A549 (cell line): ENCODE measurements at regions not wholly inside any gene's neighbourhood (a gene's known extent, or its start where the extent isn't known, plus 50 kb on each side); places are given as distances from the start of the nearest gene placed in this dataset.

Experiments used
- ATAC-seq, 2 experiments: fragments of 200-7000 bp in 1 of 2; fragments of >200 bp in 1 of 2; cut with Nextera tagmentation in 1 of 2; cut with Tn5 transposase in 1 of 2; 3 replicates each; pipeline versions ENCODE4 v1.8.0 to v1.9.1; 2018 to 2020; ENCODE audit warnings: mild to moderate bottlenecking in 1 of 2, moderate library complexity in 1 of 2
- CTCF ChIA-PET: fragments of 300-600 bp; sonication (Branson Sonifier 250); formaldehyde crosslinking; extraction: SDS; loops from one replicate; lab custom pipeline; 2021; ENCODE audit warnings: antibody characterized with exemption, inconsistent platforms; lab: Yijun Ruan, JAX
- POLR2A ChIA-PET: fragments of 350-600 bp; formaldehyde crosslinking; extraction: SDS; loops from one replicate; lab custom pipeline; 2021; ENCODE audit warnings: antibody characterized with exemption, inconsistent platforms; lab: Yijun Ruan, JAX
- DNase-seq, 2 experiments: peaks; one replicate each; pipeline versions ENCODE4 v3.0.0 to v3.0.0-alpha.2; 2011 to 2016; ENCODE audit warnings: low read depth in 1 of 2, low spot score in 1 of 2
- FAIRE-seq: peaks from 2 replicates; lab custom pipeline; 2011; peaks lifted over from hg19 to GRCh38; lab: Jason Lieb, UNC
- H3K27ac ChIP-seq, 2 experiments: fragments of >200 bp; sonication (Bioruptor Twin); formaldehyde crosslinking; 3 replicates each; pipeline ENCODE4 v1.5.1; 2016 to 2017
- H3K4me1 ChIP-seq: fragments of >200 bp; sonication (Bioruptor Twin); formaldehyde crosslinking; 3 replicates; pipeline ENCODE4 v1.6.1; 2016
- H3K4me2 ChIP-seq: fragments of >200 bp; sonication (Bioruptor Twin); formaldehyde crosslinking; 3 replicates; pipeline ENCODE4 v1.6.1; 2016
- H3K4me3 ChIP-seq: fragments of >200 bp; sonication (Bioruptor Twin); formaldehyde crosslinking; 3 replicates; pipeline ENCODE4 v1.5.1; 2016
- H3K9me3 ChIP-seq: fragments of >200 bp; sonication (Bioruptor Twin); formaldehyde crosslinking; 3 replicates; pipeline ENCODE4 v1.6.1; 2016
- BHLHE40 ChIP-seq: IDR thresholded peaks from 2 replicates; pipeline ENCODE4 v1.6.1; 2012; ENCODE audit warnings: low read depth, low read length, inconsistent platforms
- CHD2 ChIP-seq: fragments of 150-350 bp; IDR thresholded peaks from 2 replicates; pipeline ENCODE4 v1.6.1; 2014; ENCODE audit warnings: low read length; ENCODE audit not compliant: partially characterized antibody
- CTCF ChIP-seq: fragments of >200 bp; sonication (Bioruptor Twin); formaldehyde crosslinking; IDR thresholded peaks from 3 replicates; pipeline ENCODE4 v1.5.1; 2016
- E2F6 ChIP-seq: IDR thresholded peaks from 2 replicates; pipeline ENCODE4 v1.6.1; 2012; ENCODE audit warnings: low read depth, borderline replicate concordance
- ELK1 ChIP-seq: fragments of 150-350 bp; IDR thresholded peaks from 2 replicates; pipeline ENCODE4 v1.6.1; 2014; ENCODE audit warnings: low read depth, mild to moderate bottlenecking, low read length
- FOSL2 ChIP-seq, 2 experiments: fragments of 450-650 bp in 1 of 2; fragments of >200 bp in 1 of 2; sonication (Bioruptor Twin) in 1 of 2; formaldehyde crosslinking; IDR thresholded peaks; 2 replicates each; pipeline versions ENCODE4 v1.5.0 to v1.6.1; 2016 to 2020; ENCODE audit warnings: mild to moderate bottlenecking in 1 of 2, moderate library complexity in 1 of 2
- HOXA7 ChIP-seq: fragments of 250-450 bp; sonication (Bioruptor Pico); IDR thresholded peaks from 2 replicates; pipeline ENCODE4 v1.5.0; 2020; ENCODE audit warnings: mild to moderate bottlenecking, moderate library complexity
- HOXB5 ChIP-seq: fragments of 250-450 bp; sonication (Bioruptor Pico); IDR thresholded peaks from 2 replicates; pipeline ENCODE4 v1.5.0; 2020; ENCODE audit warnings: mild to moderate bottlenecking, moderate library complexity
- KDM5A ChIP-seq: fragments of 200-600 bp; sonication (generic); IDR thresholded peaks from 2 replicates; pipeline ENCODE4 v1.6.1; 2016; ENCODE audit warnings: antibody characterized with exemption, mild to moderate bottlenecking
- MAFK ChIP-seq: fragments of 450-650 bp; IDR thresholded peaks from 2 replicates; pipeline ENCODE4 v1.6.1; 2014; ENCODE audit not compliant: partially characterized antibody
- MYC ChIP-seq: IDR thresholded peaks from 2 replicates; pipeline ENCODE4 v1.6.1; 2012; ENCODE audit warnings: mild to moderate bottlenecking, inconsistent platforms, low read length, improper control_type of control experiment, borderline replicate concordance
- NR3C1 ChIP-seq: fragments of >200 bp; sonication (Bioruptor Twin); formaldehyde crosslinking; IDR thresholded peaks from 3 replicates; pipeline ENCODE4 v1.6.1; 2017
- PBX3 ChIP-seq: IDR thresholded peaks from 2 replicates; pipeline ENCODE4 v1.6.1; 2012
- POLR2A ChIP-seq: IDR thresholded peaks from 2 replicates; pipeline ENCODE4 v1.6.1; 2012; ENCODE audit warnings: mild to moderate bottlenecking, low read length
- RAD21 ChIP-seq, 2 experiments: fragments of >200 bp in 1 of 2; sonication (Bioruptor Twin) in 1 of 2; formaldehyde crosslinking in 1 of 2; IDR thresholded peaks in 1 of 2; conservative IDR thresholded peaks in 1 of 2; 2 replicates in 1 of 2; 3 replicates in 1 of 2; pipeline ENCODE4 v1.6.1; 2012 to 2018; ENCODE audit warnings: inconsistent platforms in 1 of 2
- RFX5 ChIP-seq: fragments of 450-650 bp; IDR thresholded peaks from 2 replicates; pipeline ENCODE4 v1.7.1; 2014; ENCODE audit warnings: antibody characterized with exemption, mild to moderate bottlenecking, moderate library complexity
- SREBF2 ChIP-seq: fragments of 450-650 bp; IDR thresholded peaks from 2 replicates; pipeline ENCODE4 v1.6.1; 2014; ENCODE audit warnings: mild to moderate bottlenecking, moderate library complexity
- TFCP2L1 ChIP-seq: fragments of 250-450 bp; sonication (Bioruptor Pico); IDR thresholded peaks from 2 replicates; pipeline ENCODE4 v1.5.0; 2021; ENCODE audit warnings: mild to moderate bottlenecking
- USF2 ChIP-seq: fragments of 450-650 bp; IDR thresholded peaks from 2 replicates; pipeline ENCODE4 v1.6.1; 2014; ENCODE audit warnings: antibody characterized with exemption
- ZFP36 ChIP-seq: fragments of 450-650 bp; IDR thresholded peaks from 2 replicates; pipeline ENCODE4 v1.6.1; 2014; ENCODE audit warnings: borderline replicate concordance; ENCODE audit not compliant: partially characterized antibody
- WGBS: methylation state at CpG from one replicate; pipeline ENCODE4 v1.1.6; 2017; ENCODE audit errors: missing lambda C conversion rate; 5-methylcytosine and 5-hydroxymethylcytosine counted together
- TF ChIP-seq, protein P1 (sequence below): fragments of >200 bp; sonication (Bioruptor Twin); formaldehyde crosslinking; IDR thresholded peaks from 2 replicates; pipeline ENCODE4 v1.6.1; 2016

GRCh38 chr12:91414636-91415035, 232.0 kb upstream of the DCN start:
- ChIA-PET CTCF (interaction anchor here (1.5 kb wide), 1 partner anchor 33 kb away, joined by 5 read pairs; no protein-coding TSS in a partner anchor), POLR2A (no interaction called here)
- no peak overlapping the region for H3K4me3 ChIP-seq
- no peak overlapping the region for H3K27ac ChIP-seq
- peak; percentile 98 for TF ChIP-seq MAFK
- TF ChIP-seq E2F6, result no peak
- no peak for TF ChIP-seq SREBF2
- TF ChIP-seq RFX5, result no peak
- TF ChIP-seq RAD21 (conservative IDR thresholded peaks at IDR 0.05 in 1 of 2, IDR thresholded peaks at IDR 0.05 in 1 of 2), result no peak
- TF ChIP-seq PBX3, result no peak
- no peaks in the 10 kb centered on the region for H3K9me3 ChIP-seq
- peaks cover 6% of the 10 kb centered on the region; the same call in 1 of the 3 replicates for H3K4me1 ChIP-seq
- no peak for DNase-seq
- H3K4me2 ChIP-seq, result no peak overlapping the region
- ATAC-seq, result no peak
- FAIRE-seq, result no peak

DNA sequence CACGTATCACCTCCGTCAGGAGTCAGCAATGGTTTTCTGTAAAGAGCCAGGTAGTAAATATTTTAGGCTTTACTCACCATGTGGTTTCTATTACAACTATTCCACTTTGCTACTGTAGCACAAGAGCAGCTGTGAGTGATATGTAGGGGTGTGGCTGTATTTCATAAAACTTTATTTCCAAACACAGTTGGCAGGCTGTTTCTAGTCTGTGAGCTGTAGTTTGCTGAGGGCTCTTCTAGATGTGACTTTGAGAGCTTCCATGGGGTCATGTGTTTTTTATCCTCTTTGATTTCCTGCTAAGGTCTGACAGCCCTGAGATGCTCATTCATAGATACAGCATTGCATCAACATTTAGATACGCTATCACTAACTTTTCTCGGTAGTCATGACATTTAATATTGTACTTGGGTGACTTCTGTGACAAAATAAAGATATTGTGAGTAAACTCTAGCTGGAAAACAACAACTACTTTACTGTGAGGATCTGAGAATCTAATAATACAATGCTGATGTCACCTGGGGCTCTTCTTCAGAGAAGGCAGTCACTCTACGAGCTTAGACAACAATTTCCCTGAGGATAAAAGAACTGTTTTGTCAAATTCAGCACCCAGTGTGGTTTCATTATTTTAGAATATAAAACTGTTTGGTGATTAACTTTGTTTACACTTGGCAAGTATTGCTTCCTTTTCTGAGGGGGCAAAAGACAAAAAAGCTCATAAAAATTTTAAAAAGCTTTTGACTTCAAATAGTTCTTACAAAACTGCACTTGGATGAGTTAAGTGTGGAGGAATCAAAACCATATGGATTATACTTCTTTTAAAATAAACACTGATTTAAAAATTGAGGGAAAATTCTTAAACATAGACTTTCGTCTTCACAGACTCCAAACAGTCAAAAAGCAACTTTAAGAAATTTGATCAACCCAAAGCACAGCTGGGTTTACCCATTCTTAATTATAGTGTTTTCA, 231.2 kb upstream of the DCN start:
- WGBS, result 55% methylated on average over 6 of the region's 6 CpGs
- peak; percentile 28 to 30; a peak in 1 of 6 replicates for ATAC-seq
- no peak overlapping the region for H3K4me2 ChIP-seq
- no peak overlapping the region for H3K4me3 ChIP-seq
- ChIA-PET POLR2A (interaction anchor here (1.1 kb wide), 1 partner anchor 731 kb away, joined by 3 read pairs; no protein-coding TSS in a partner anchor), CTCF (interaction anchor here (1.3 to 1.5 kb wide), 2 partner anchors 31 to 32 kb away, joined by 4 to 5 read pairs; no protein-coding TSS in a partner anchor)
- no peaks in the 10 kb centered on the region for H3K9me3 ChIP-seq
- TF ChIP-seq, protein P1, sequence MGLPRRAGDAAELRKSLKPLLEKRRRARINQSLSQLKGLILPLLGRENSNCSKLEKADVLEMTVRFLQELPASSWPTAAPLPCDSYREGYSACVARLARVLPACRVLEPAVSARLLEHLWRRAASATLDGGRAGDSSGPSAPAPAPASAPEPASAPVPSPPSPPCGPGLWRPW, result no peak
- TF ChIP-seq ZFP36, result no peak
- no peak for TF ChIP-seq SREBF2
- TF ChIP-seq BHLHE40, result no peak
- TF ChIP-seq, all 56 proteins: peak for 0
- no peak overlapping the region for H3K27ac ChIP-seq
- peak in 1 of 2 experiments; percentile 31 for DNase-seq
- FAIRE-seq, result no peak
- H3K4me1 ChIP-seq, result peaks cover 6% of the 10 kb centered on the region; the same call in 1 of the 3 replicates

DNA sequence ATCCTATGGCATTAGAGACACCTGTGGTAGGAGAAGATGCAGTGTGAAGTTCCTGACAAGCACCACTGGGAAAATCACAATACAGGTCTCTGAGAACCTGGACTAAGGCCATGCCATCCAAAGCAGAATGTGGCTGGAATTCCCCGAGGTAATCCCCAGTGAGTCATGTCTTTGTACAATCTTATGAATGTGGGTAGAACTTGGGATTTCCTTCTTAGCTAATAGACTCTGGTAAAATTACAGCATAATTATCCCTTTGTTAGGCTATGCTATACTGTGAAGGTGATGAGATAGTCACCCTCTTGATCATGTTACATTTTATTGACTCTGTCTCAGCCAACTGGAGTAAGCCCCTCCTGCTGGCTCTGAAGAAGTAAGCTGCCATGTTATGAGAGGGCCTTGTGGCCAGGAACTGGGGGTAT, 224.3 kb upstream of the DCN start:
- peak overlapping the region in 1 of 2 experiments; percentile 28; a peak in 1 of 6 replicates for H3K27ac ChIP-seq
- H3K9me3 ChIP-seq, result no peaks in the 10 kb centered on the region
- CTCF ChIA-PET, result interaction anchor here (3.1 kb wide), 1 partner anchor 25 kb away, joined by 14 read pairs; no protein-coding TSS in a partner anchor
- H3K4me3 ChIP-seq, result no peak overlapping the region
- 0 out of 3 replicates have a peak overlapping the region, but pooled peaks have one; percentile 15 for H3K4me2 ChIP-seq
- 7% methylated on average over 1 of the region's 1 CpG for WGBS
- TF ChIP-seq FOSL2 (IDR thresholded peaks at IDR 0.05) (no peak), FOSL2 (CRISPR knock-in tag; IDR thresholded peaks at IDR 0.05) (peak; percentile 62), ELK1 (no peak)
- peak; percentile 85 to 86 for ATAC-seq
- DNase-seq, result peak; percentile 20 to 69
- POLR2A ChIA-PET, result no interaction called here
- H3K4me1 ChIP-seq, result peaks cover 6% of the 10 kb centered on the region; the same call in 2 of the 3 replicates
- FAIRE-seq, result no peak

- Histone ChIP-seq H3K4me2 (no peak overlapping the region), H3K9me3 (no peaks in the 10 kb centered on the region), H3K4me3 (no peak overlapping the region), H3K27ac (no peak overlapping the region), H3K4me1 (peaks cover 6% of the 10 kb centered on the region; the same call in 2 of the 3 replicates)
- ATAC-seq (no peak), DNase-seq (no peak), FAIRE-seq (no peak)
- CTCF ChIA-PET, result interaction anchor here (0.9 kb wide), 1 partner anchor 23 kb away, joined by 3 read pairs; no protein-coding TSS in a partner anchor
- TF ChIP-seq KDM5A (no peak), HOXA7 (CRISPR knock-in tag) (no peak), RAD21 (conservative IDR thresholded peaks at IDR 0.05 in 1 of 2, IDR thresholded peaks at IDR 0.05 in 1 of 2) (no peak), CTCF (no peak), BHLHE40 (no peak), POLR2A (no peak), MYC (no peak), CHD2 (no peak), NR3C1 (no peak), TFCP2L1 (CRISPR knock-in tag) (no peak), USF2 (no peak), HOXB5 (CRISPR knock-in tag) (no peak)
- TF ChIP-seq, protein P1, result no peak
- POLR2A ChIA-PET, result no interaction called here
- 72% methylated on average over 4 of the region's 4 CpGs for WGBS
Measured at GRCh38 chr12:91404441-91404840, 221.8 kb upstream of the DCN start.
